HCT116 (cell line): ENCODE measurements at regions not wholly inside any gene's neighbourhood (a gene's known extent, or its start where the extent isn't known, plus 50 kb on each side); places are given as distances from the start of the nearest gene placed in this dataset.

Experiments
- ATAC-seq: fragments of 200-7000 bp; cut with Tn5 transposase; 2 replicates; pipeline ENCODE4 v1.9.1; 2020; ENCODE audit warnings: mild to moderate bottlenecking, moderate library complexity
- BruUV-seq: library from RNA; stranded (reverse); fragments of 400-500 nt; replicated peaks from 2 replicates; lab custom pipeline; 2021; lab: Mats Ljungman, UMichigan
- CTCF ChIA-PET: fragments of 300-600 bp; sonication (Branson Sonifier 250); formaldehyde crosslinking; loops from one replicate; lab custom pipeline; 2021; ENCODE audit warnings: antibody characterized with exemption; lab: Charles Lee
- POLR2A ChIA-PET: fragments of 300-600, 350-600 bp; sonication (Branson Sonifier 250); formaldehyde crosslinking; loops from one replicate; lab custom pipeline; 2021; ENCODE audit warnings: antibody characterized with exemption; lab: Charles Lee
- RAD21 ChIA-PET, 2 experiments: fragments of 300-600 bp; sonication (Branson Sonifier 250); formaldehyde crosslinking; loops; one replicate each; lab custom pipeline; 2023; ENCODE audit warnings: low total read pairs in 2 of 2; ENCODE audit not compliant: uncharacterized antibody in 2 of 2, unreplicated experiment in 2 of 2, low non-redundant PET in 1 of 2; lab: Charles Lee
- DNase-seq: peaks from one replicate; pipeline ENCODE4 v3.0.0-alpha.2; 2010; ENCODE audit warnings: low read depth, low spot score
- H2AFZ ChIP-seq: fragments of 200-600 bp; shearing (Covaris generic), sonication (generic); 2 replicates; pipeline ENCODE4 v1.6.1; 2017; ENCODE audit warnings: low read depth, mixed run types, mixed read lengths, antibody characterized with exemption, low read length; ENCODE audit not compliant: poor library complexity, severe bottlenecking
- H3K27ac ChIP-seq: 2 replicates; pipeline ENCODE4 v1.5.1; 2012; ENCODE audit warnings: low read depth, low read length
- H3K27me3 ChIP-seq: fragments of 200-600 bp; sonication (generic); 2 replicates; pipeline ENCODE4 v1.6.1; 2016; ENCODE audit warnings: mixed run types, low read length, mixed read lengths; ENCODE audit not compliant: insufficient read depth
- H3K36me3 ChIP-seq, 2 experiments: fragments of 200-500 bp in 1 of 2; fragments of 200-600 bp in 1 of 2; sonication (Bioruptor generic) in 1 of 2; sonication (generic) in 1 of 2; 2 replicates each; pipeline versions ENCODE4 v1.5.1 to v1.6.1; 2014 to 2016; ENCODE audit warnings: low read length in 2 of 2, inconsistent platforms in 1 of 2, mixed read lengths in 1 of 2, mixed run types in 1 of 2; ENCODE audit not compliant: insufficient read depth in 2 of 2, control insufficient read depth in 1 of 2
- H3K4me1 ChIP-seq, 2 experiments: fragments of 200-600 bp in 1 of 2; sonication (generic) in 1 of 2; 2 replicates each; pipeline versions ENCODE4 v1.5.1 to v1.6.1; 2012 to 2017; ENCODE audit warnings: low read length in 2 of 2, inconsistent platforms in 1 of 2, mild to moderate bottlenecking in 1 of 2, mixed read lengths in 1 of 2, mixed run types in 1 of 2, moderate library complexity in 1 of 2; ENCODE audit not compliant: insufficient read depth in 2 of 2, control insufficient read depth in 1 of 2
- H3K4me2 ChIP-seq: fragments of 200-600 bp; sonication (generic); 2 replicates; pipeline ENCODE4 v1.6.1; 2017; ENCODE audit warnings: mixed run types, low read length, mixed read lengths
- H3K4me3 ChIP-seq, 2 experiments: fragments of 200-600 bp in 1 of 2; sonication (generic) in 1 of 2; replicated peaks in 1 of 2; 2 replicates each; pipeline ENCODE4 v1.5.1; 2011 to 2016; ENCODE audit warnings: low read length in 2 of 2, control low read depth in 1 of 2, low read depth in 1 of 2, mild to moderate bottlenecking in 1 of 2, mixed read lengths in 1 of 2, mixed run types in 1 of 2
- H3K79me2 ChIP-seq: fragments of 200-600 bp; sonication (generic); 2 replicates; pipeline ENCODE4 v1.6.1; 2017; ENCODE audit warnings: mild to moderate bottlenecking, mixed run types, low read length, moderate library complexity, mixed read lengths; ENCODE audit not compliant: insufficient read depth
- H3K9ac ChIP-seq: fragments of 200-600 bp; sonication (generic); 2 replicates; pipeline ENCODE4 v1.6.1; 2016; ENCODE audit warnings: low read length, mixed read lengths
- H3K9me2 ChIP-seq: fragments of 200-600 bp; sonication (generic), shearing (Covaris generic); 2 replicates; pipeline ENCODE4 v1.6.1; 2017; ENCODE audit warnings: mixed run types, mild to moderate bottlenecking, moderate library complexity; ENCODE audit not compliant: insufficient read depth
- H3K9me3 ChIP-seq, 2 experiments: fragments of 200-500 bp in 1 of 2; fragments of 200-600 bp in 1 of 2; sonication (Bioruptor generic) in 1 of 2; sonication (generic) in 1 of 2; 2 replicates each; pipeline ENCODE4 v1.6.1; 2014 to 2017; ENCODE audit warnings: low read length in 2 of 2, mixed read lengths in 2 of 2, inconsistent platforms in 1 of 2, low read depth in 1 of 2, mild to moderate bottlenecking in 1 of 2, mixed run types in 1 of 2, moderate library complexity in 1 of 2; ENCODE audit not compliant: control insufficient read depth in 1 of 2, insufficient read depth in 1 of 2
- H4K20me1 ChIP-seq: fragments of 200-600 bp; sonication (generic), shearing (Covaris generic); 2 replicates; pipeline ENCODE4 v1.6.1; 2017; ENCODE audit warnings: mixed run types, mild to moderate bottlenecking, moderate library complexity; ENCODE audit not compliant: insufficient read depth
- CTCF ChIP-seq, 3 experiments: fragments of 200-600 bp in 1 of 3; sonication (generic) in 1 of 3; IDR thresholded peaks in 2 of 3; conservative IDR thresholded peaks in 1 of 3; 2 replicates each; pipeline ENCODE4 v1.5.1; 2012 to 2017; ENCODE audit warnings: low read depth in 2 of 3, low read length in 2 of 3, antibody characterized with exemption in 1 of 3, borderline replicate concordance in 1 of 3, control low read depth in 1 of 3, mild to moderate bottlenecking in 1 of 3, mixed read lengths in 1 of 3, mixed run types in 1 of 3, moderate library complexity in 1 of 3; ENCODE audit not compliant: insufficient read depth in 1 of 3
- EGR1 ChIP-seq: IDR thresholded peaks from 2 replicates; pipeline ENCODE4 v1.6.1; 2012; ENCODE audit warnings: low read depth
- EZH2 ChIP-seq: fragments of 200-600 bp; sonication (generic); IDR thresholded peaks from 2 replicates; pipeline ENCODE4 v1.6.1; 2017; ENCODE audit warnings: antibody characterized with exemption, mixed run types
- JUND ChIP-seq: IDR thresholded peaks from 2 replicates; pipeline ENCODE4 v1.6.1; 2012
- MAX ChIP-seq: IDR thresholded peaks from 2 replicates; pipeline ENCODE4 v1.6.1; 2012
- RAD21 ChIP-seq: IDR thresholded peaks from 2 replicates; pipeline ENCODE4 v1.6.1; 2012; ENCODE audit warnings: low read depth, mild to moderate bottlenecking
- REST ChIP-seq: IDR thresholded peaks from 2 replicates; pipeline ENCODE4 v1.6.1; 2012; ENCODE audit warnings: low read depth
- SP1 ChIP-seq: IDR thresholded peaks from 2 replicates; pipeline ENCODE4 v1.6.1; 2012; ENCODE audit warnings: low read depth
- SRF ChIP-seq: IDR thresholded peaks from 2 replicates; pipeline ENCODE4 v1.6.1; 2012; ENCODE audit warnings: low read depth
- TCF7L2 ChIP-seq: IDR thresholded peaks from 2 replicates; pipeline ENCODE4 v1.7.0; 2011; ENCODE audit warnings: borderline replicate concordance, inconsistent platforms; ENCODE audit not compliant: insufficient read depth, insufficient read length; ENCODE audit errors: extremely low read depth
- ZNF274 ChIP-seq: fragments of 200-500 bp; sonication (Bioruptor generic); IDR thresholded peaks from 2 replicates; pipeline ENCODE4 v1.6.1; 2014; ENCODE audit warnings: mild to moderate bottlenecking, low read depth, low read length, inconsistent platforms
- intact Hi-C: fragments of 100-400 bp; cut with micrococcal nuclease; formaldehyde crosslinking; loops from 2 replicates; pipeline ENCODE4 v1.10.0; 2022

DNA sequence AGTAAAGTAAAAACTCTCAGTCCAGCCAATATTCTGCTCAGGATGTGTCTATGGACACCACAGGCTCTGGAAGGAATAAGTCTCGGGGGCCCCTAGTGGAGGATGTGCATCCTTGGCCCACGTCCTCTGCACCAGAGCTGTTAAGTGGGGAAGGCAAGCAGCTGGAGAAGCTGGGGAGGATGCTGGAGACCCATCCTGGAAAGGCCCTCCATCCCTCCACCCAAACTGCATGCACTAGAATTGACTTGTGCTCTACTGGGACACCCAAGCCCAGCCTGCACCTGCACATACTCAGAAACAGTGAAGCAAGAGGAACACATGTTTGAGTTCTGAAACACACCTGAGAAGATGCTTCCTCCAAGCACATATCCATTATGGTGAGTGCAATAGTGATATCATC lies 307.8 kb downstream of the TSHZ3 start:
- Histone ChIP-seq H3K4me3 (no peak overlapping the region), H3K27ac (no peak overlapping the region), H3K9ac (no peak overlapping the region), H3K4me1 (no peaks in the 10 kb centered on the region), H3K79me2 (no peaks in the 10 kb centered on the region), H3K27me3 (no peaks in the 10 kb centered on the region), H3K9me2 (no peaks in the 10 kb centered on the region), H3K4me2 (no peak overlapping the region)
- BruUV-seq = no TSS peak
- ChIA-PET RAD21 (no interaction called here), POLR2A (no interaction called here)
- ATAC-seq = no peak
- TF ChIP-seq JUND = no peak
- no peak for TF ChIP-seq EZH2
- TF ChIP-seq CTCF (IDR thresholded peaks at IDR 0.05 in 2 of 3, conservative IDR thresholded peaks at IDR 0.05 in 1 of 3; ENCODE audit: borderline replicate concordance in 1 of 3, insufficient read depth in 1 of 3, low read depth in 2 of 3, low read length in 2 of 3) = no peak
- no peak for TF ChIP-seq ZNF274
- TF ChIP-seq MAX = no peak
- no peak for TF ChIP-seq SP1
- TF ChIP-seq SRF = no peak
- no peak for TF ChIP-seq REST
- no peak for TF ChIP-seq TCF7L2
- no peak for TF ChIP-seq RAD21
- TF ChIP-seq EGR1 = no peak
- TF ChIP-seq, all 23 proteins: peak for 0
- CTCF ChIA-PET = no interaction called here
- peaks cover 25 to 34% of the 10 kb centered on the region in 2 experiments; a peak in 3 of 4 replicates for H3K9me3 ChIP-seq
- intact Hi-C loops = no loop called here
- H3K36me3 ChIP-seq = no peaks in the 10 kb centered on the region
- no peaks in the 10 kb centered on the region for H4K20me1 ChIP-seq
- no peak for DNase-seq
- H2AFZ ChIP-seq = no peak overlapping the region
